ENCODE measurements at regions not wholly inside any gene's neighbourhood (a gene's known extent, or its start where the extent isn't known, plus 50 kb on each side); places are given as distances from the start of the nearest gene placed in this dataset.

- TF ChIP-seq CTCF (IDR thresholded peaks at IDR 0.05) (no peak), POLR2AphosphoS5 (IDR thresholded peaks at IDR 0.05; ENCODE audit: insufficient read depth in 1 of 2, low read depth in 1 of 2) (no peak), POLR2A (IDR thresholded peaks at IDR 0.05) (no peak)
These were observed 256.9 kb downstream of the PTBP2 start for GRCh38 chr1:96978444-96978843.
